ENCODE measurements at regions not wholly inside any gene's neighbourhood (a gene's known extent, or its start where the extent isn't known, plus 50 kb on each side); places are given as distances from the start of the nearest gene placed in this dataset.

DNA sequence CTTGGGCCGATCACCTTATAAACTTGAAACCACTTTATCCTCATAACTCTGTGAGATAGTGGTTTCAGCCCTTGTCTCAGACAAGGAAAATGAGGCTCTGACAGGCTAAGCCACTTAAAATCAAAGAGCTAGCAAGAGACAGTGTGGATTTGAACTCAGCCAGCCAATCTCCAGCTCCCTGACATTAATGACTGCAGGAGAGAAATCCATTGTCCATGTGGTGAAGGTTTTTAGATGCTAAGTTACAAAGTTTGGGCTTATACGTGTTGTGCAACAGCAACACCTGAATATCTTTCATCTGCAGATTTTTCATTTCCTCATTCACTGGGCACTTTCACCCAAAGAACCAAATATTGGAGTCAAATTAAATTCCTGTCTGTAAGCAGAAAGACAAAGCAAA lies 501.3 kb downstream of the GRIN2A start:
- H3K4me1 ChIP-seq = no peaks in the 10 kb centered on the region
- no peak overlapping the region for H3K4me3 ChIP-seq
- DNase-seq (ENCODE audit: low spot score in 2 of 2) = no peak
- peaks cover 3 to 6% of the 10 kb centered on the region in 2 donors for H3K9me3 ChIP-seq
- no peak overlapping the region for H3K27ac ChIP-seq
- no peaks in the 10 kb centered on the region for H3K36me3 ChIP-seq
- TF ChIP-seq, protein P1, sequence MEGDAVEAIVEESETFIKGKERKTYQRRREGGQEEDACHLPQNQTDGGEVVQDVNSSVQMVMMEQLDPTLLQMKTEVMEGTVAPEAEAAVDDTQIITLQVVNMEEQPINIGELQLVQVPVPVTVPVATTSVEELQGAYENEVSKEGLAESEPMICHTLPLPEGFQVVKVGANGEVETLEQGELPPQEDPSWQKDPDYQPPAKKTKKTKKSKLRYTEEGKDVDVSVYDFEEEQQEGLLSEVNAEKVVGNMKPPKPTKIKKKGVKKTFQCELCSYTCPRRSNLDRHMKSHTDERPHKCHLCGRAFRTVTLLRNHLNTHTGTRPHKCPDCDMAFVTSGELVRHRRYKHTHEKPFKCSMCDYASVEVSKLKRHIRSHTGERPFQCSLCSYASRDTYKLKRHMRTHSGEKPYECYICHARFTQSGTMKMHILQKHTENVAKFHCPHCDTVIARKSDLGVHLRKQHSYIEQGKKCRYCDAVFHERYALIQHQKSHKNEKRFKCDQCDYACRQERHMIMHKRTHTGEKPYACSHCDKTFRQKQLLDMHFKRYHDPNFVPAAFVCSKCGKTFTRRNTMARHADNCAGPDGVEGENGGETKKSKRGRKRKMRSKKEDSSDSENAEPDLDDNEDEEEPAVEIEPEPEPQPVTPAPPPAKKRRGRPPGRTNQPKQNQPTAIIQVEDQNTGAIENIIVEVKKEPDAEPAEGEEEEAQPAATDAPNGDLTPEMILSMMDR (IDR thresholded peaks at IDR 0.05) = no peak
- TF ChIP-seq POLR2AphosphoS5 (IDR thresholded peaks at IDR 0.05) (no peak), POLR2A (IDR thresholded peaks at IDR 0.05) (no peak)
- H3K27me3 ChIP-seq = no peaks in the 10 kb centered on the region
- intact Hi-C loops (cut with DNase I; ENCODE audit: low total_unique reads) = no loop called here

DNA sequence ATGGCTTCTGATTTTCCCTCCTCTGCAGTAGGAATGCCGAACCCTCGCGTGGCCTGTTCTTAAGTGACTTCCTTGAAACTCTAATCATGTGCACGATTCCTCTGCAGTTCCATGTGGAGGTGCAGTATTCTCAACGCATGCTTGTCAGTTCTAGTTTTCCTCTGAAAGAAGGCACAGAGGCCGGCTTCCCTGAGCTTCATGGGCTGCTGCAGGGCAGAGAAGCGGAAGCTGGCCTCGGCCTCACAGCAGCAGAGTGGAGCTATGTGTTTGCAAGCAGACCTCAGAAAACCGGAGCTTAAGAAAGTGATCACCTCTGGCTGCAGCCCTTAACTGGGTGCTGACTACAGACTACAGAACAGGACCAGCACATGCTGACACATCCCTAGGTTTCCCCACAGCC lies 500.7 kb downstream of the GRIN2A start:
- no peak for TF ChIP-seq POLR2A (IDR thresholded peaks at IDR 0.05)
- no peak for TF ChIP-seq POLR2AphosphoS5 (IDR thresholded peaks at IDR 0.05)
- TF ChIP-seq, protein P1 (IDR thresholded peaks at IDR 0.05) = no peak
- intact Hi-C loops (cut with DNase I; ENCODE audit: low total_unique reads) = no loop called here
- no peak overlapping the region for H3K27ac ChIP-seq

DNA sequence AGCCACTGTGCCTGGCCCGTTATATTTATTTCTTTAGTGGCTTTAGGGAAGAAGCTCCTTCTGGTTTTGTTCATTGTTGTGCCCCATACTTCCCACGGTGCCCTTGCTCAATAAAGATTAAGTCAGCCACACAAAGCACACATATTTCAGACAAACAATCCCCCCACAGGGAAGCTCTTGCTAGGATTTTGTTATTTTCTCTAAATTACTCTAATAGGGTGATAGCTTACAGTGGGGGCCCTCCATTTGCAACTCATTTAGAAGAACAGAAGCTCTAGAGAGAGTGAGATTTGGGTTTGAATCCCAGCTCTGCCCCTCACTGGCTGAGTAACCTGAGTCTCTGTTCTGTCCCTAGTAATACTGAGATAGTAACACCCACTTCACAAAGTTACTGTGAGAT lies 499.9 kb downstream of the GRIN2A start:
- no peak overlapping the region for H3K27ac ChIP-seq
- no peak for TF ChIP-seq POLR2AphosphoS5 (IDR thresholded peaks at IDR 0.05)
- no peak for TF ChIP-seq POLR2A (IDR thresholded peaks at IDR 0.05)
- TF ChIP-seq, protein P1 (IDR thresholded peaks at IDR 0.05) = no peak
- no peaks in the 10 kb centered on the region for H3K4me1 ChIP-seq
- H3K36me3 ChIP-seq = no peaks in the 10 kb centered on the region
- H3K27me3 ChIP-seq = no peaks in the 10 kb centered on the region
- intact Hi-C loops (cut with DNase I; ENCODE audit: low total_unique reads) = no loop called here
- DNase-seq (ENCODE audit: low spot score in 2 of 2) = no peak
- no peak overlapping the region for H3K4me3 ChIP-seq
- peaks cover 3 to 6% of the 10 kb centered on the region in 2 donors for H3K9me3 ChIP-seq

More for the DNA sequence above, 500.7 kb downstream of the GRIN2A start:
- DNase-seq (ENCODE audit: low spot score in 2 of 2) = no peak
- Histone ChIP-seq H3K27me3 (no peaks in the 10 kb centered on the region), H3K9me3 (peaks cover 3 to 6% of the 10 kb centered on the region in 2 donors), H3K36me3 (no peaks in the 10 kb centered on the region), H3K4me3 (no peak overlapping the region), H3K4me1 (no peaks in the 10 kb centered on the region)

DNA sequence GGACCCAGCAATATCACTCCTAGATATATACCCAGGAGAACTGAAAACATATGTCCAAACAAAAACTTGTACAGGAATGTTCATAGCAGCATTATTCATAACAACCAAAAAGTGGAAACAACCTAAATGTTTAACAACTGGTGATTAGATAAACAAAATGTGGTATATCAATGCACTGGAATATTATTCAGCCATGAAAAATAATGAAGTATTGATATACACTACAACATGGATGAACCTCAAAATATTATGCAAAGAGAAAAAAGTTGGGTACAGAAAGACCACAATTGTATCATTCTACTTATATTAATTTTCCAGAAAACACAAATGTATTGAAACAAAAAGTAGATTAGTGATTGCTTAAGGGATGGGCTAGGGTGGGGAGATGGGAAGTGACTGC lies 498.6 kb downstream of the GRIN2A start:
- H3K27ac ChIP-seq = no peak overlapping the region
- H3K36me3 ChIP-seq = no peaks in the 10 kb centered on the region

DNA sequence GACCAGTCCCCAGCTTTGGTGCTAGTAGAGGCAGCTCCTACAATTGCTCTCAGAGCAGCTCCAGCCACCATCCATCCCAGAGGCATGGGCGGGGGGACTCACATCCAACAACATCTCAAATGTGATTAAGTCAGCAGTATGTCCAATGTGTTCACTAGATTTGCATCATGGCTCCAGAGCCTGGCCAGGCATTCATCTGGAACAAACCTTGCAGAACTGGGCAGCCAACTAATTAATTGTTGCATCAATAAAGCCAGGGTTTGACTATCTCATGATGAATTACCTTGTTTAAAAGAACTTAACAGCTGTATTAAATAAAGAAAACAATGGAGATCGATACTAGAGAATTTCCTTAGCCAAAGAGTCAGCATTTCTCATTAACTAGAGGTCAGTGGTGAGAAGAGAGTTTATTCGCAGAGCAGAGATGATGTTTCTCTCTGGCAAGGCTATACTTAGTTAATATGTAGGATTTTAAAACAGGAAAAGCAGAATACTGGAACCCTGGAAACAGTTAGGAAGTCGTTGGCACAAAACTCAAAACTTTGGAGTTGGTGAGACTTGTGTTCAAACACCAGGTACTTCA lies 494.4 kb downstream of the GRIN2A start:
- no peak for DNase-seq (ENCODE audit: low spot score in 2 of 2)
- intact Hi-C loops (cut with DNase I; ENCODE audit: low total_unique reads) = no loop called here
- no peak overlapping the region for H3K4me3 ChIP-seq
- no peaks in the 10 kb centered on the region for H3K27me3 ChIP-seq
- H3K36me3 ChIP-seq = no peaks in the 10 kb centered on the region
- H3K4me1 ChIP-seq = no peaks in the 10 kb centered on the region
- H3K27ac ChIP-seq = no peak overlapping the region
- TF ChIP-seq POLR2A (IDR thresholded peaks at IDR 0.05) (no peak), POLR2AphosphoS5 (IDR thresholded peaks at IDR 0.05) (no peak)
- TF ChIP-seq, protein P1 (IDR thresholded peaks at IDR 0.05) = no peak
- H3K9me3 ChIP-seq = peaks cover 3 to 6% of the 10 kb centered on the region in 2 donors

More for the DNA sequence above, 498.6 kb downstream of the GRIN2A start:
- no peak for DNase-seq (ENCODE audit: low spot score in 2 of 2)
- intact Hi-C loops (cut with DNase I; ENCODE audit: low total_unique reads) = no loop called here
- Histone ChIP-seq H3K9me3 (peaks cover 3 to 6% of the 10 kb centered on the region in 2 donors), H3K4me1 (no peaks in the 10 kb centered on the region), H3K4me3 (no peak overlapping the region), H3K27me3 (no peaks in the 10 kb centered on the region)
- TF ChIP-seq, protein P1 (IDR thresholded peaks at IDR 0.05) = no peak
- TF ChIP-seq POLR2A (IDR thresholded peaks at IDR 0.05) (no peak), POLR2AphosphoS5 (IDR thresholded peaks at IDR 0.05) (no peak)

Measured in breast epithelium (tissue), 4 donors.